Caco-2 (cell line): ENCODE measurements at regions not wholly inside any gene's neighbourhood (a gene's known extent, or its start where the extent isn't known, plus 50 kb on each side); places are given as distances from the start of the nearest gene placed in this dataset.

ENCODE experiments used
- BruUV-seq: library from RNA; stranded (reverse); fragments of 400-500 nt; replicated peaks from 2 replicates; lab custom pipeline; 2021; lab: Mats Ljungman, UMichigan
- CTCF ChIA-PET: fragments of 300-600 bp; sonication (Branson Sonifier 250); formaldehyde crosslinking; loops from one replicate; lab custom pipeline; 2022; ENCODE audit warnings: antibody characterized with exemption; lab: Charles Lee
- POLR2A ChIA-PET: fragments of 300-600 bp; sonication (Branson Sonifier 250); formaldehyde crosslinking; loops from one replicate; lab custom pipeline; 2022; ENCODE audit warnings: antibody characterized with exemption; lab: Charles Lee
- DNase-seq, 2 experiments: peaks; one replicate each; pipeline versions ENCODE4 v3.0.0 to v3.0.0-alpha.2; 2020 to 2022
- H3K27me3 ChIP-seq: replicated peaks from 2 replicates; pipeline ENCODE4 v1.6.0; 2011; ENCODE audit warnings: low read length; ENCODE audit not compliant: control insufficient read depth, insufficient read depth
- H3K36me3 ChIP-seq: 2 replicates; pipeline ENCODE4 v1.5.1; 2011; ENCODE audit warnings: low read length; ENCODE audit not compliant: control insufficient read depth, insufficient read depth
- H3K4me1 ChIP-seq: fragments of 250-450 bp; sonication (Bioruptor Pico); 2 replicates; pipeline ENCODE4 v1.5.1; 2020; ENCODE audit warnings: mild to moderate bottlenecking
- H3K4me3 ChIP-seq: 2 replicates; pipeline ENCODE4 v1.5.1; 2011; ENCODE audit warnings: low read depth, mild to moderate bottlenecking, control low read depth, low read length
- H3K9me3 ChIP-seq: fragments of 250-450 bp; sonication (Bioruptor Pico); 2 replicates; pipeline ENCODE4 v1.5.1; 2020; ENCODE audit warnings: mild to moderate bottlenecking, moderate library complexity
- H3K27ac Mint-ChIP-seq: one replicate; pipeline ENCODE4 v1.8.0; 2022; ENCODE audit warnings: mixed read lengths; ENCODE audit not compliant: unreplicated experiment
- H3K27me3 Mint-ChIP-seq: one replicate; pipeline ENCODE4 v1.8.0; 2022; ENCODE audit warnings: mixed read lengths; ENCODE audit not compliant: insufficient read depth, unreplicated experiment
- H3K36me3 Mint-ChIP-seq: one replicate; pipeline ENCODE4 v1.8.0; 2022; ENCODE audit warnings: mild to moderate bottlenecking, mixed read lengths; ENCODE audit not compliant: insufficient read depth, unreplicated experiment
- H3K4me1 Mint-ChIP-seq: one replicate; pipeline ENCODE4 v1.8.0; 2022; ENCODE audit warnings: low read depth, mixed read lengths; ENCODE audit not compliant: unreplicated experiment
- H3K4me3 Mint-ChIP-seq: one replicate; pipeline ENCODE4 v1.8.0; 2022; ENCODE audit warnings: mild to moderate bottlenecking, moderate library complexity, mixed read lengths; ENCODE audit not compliant: unreplicated experiment
- H3K9me3 Mint-ChIP-seq: one replicate; pipeline ENCODE4 v1.8.0; 2022; ENCODE audit warnings: mixed read lengths; ENCODE audit not compliant: unreplicated experiment
- CTCF ChIP-seq, 2 experiments: fragments of 200-600 bp in 1 of 2; IDR thresholded peaks; 1 replicate in 1 of 2; 2 replicates in 1 of 2; pipeline versions ENCODE4 v1.5.1 to v1.8.0; 2011 to 2022; ENCODE audit warnings: antibody characterized with exemption in 1 of 2, control low read depth in 1 of 2, inconsistent platforms in 1 of 2, low read depth in 1 of 2, low read length in 1 of 2, mild to moderate bottlenecking in 1 of 2, moderate library complexity in 1 of 2; ENCODE audit not compliant: insufficient read depth in 1 of 2, severe bottlenecking in 1 of 2, unreplicated experiment in 1 of 2
- intact Hi-C: fragments of 100-400 bp; cut with micrococcal nuclease; formaldehyde crosslinking; loops from one replicate; pipeline ENCODE4 v1.10.0; 2022; ENCODE audit not compliant: unreplicated experiment

- Mint-ChIP-seq H3K27me3 (no peaks in the 10 kb centered on the region), H3K36me3 (no peaks in the 10 kb centered on the region), H3K4me3 (no peak overlapping the region), H3K4me1 (peaks cover 16% of the 10 kb centered on the region), H3K9me3 (peaks cover 9% of the 10 kb centered on the region), H3K27ac (no peak overlapping the region)
- Histone ChIP-seq H3K4me3 (no peak overlapping the region), H3K9me3 (no peaks in the 10 kb centered on the region), H3K4me1 (peaks cover 7% of the 10 kb centered on the region; the same call in 1 of the 2 replicates), H3K36me3 (no peaks in the 10 kb centered on the region), H3K27me3 (no peaks in the 10 kb centered on the region)
- ChIA-PET CTCF (interaction anchor here (1.6 kb wide), 1 partner anchor 65 kb away, joined by 4 read pairs; no protein-coding TSS in a partner anchor), POLR2A (no interaction called here)
- BruUV-seq = no TSS peak
- DNase-seq = peak in 1 of 2 experiments; percentile 13
- TF ChIP-seq CTCF (IDR thresholded peaks at IDR 0.05; ENCODE audit: insufficient read depth in 1 of 2, low read depth in 1 of 2, low read length in 1 of 2, severe bottlenecking in 1 of 2, unreplicated experiment in 1 of 2) = no peak
- intact Hi-C loops = no loop called here
These were observed 53.5 kb upstream of the NXT1 start for GRCh38 chr20:23296841-23297701.

GRCh38 chr20:23295934-23296333 lies 54.7 kb upstream of the NXT1 start:
- Mint-ChIP-seq H3K27me3 (no peaks in the 10 kb centered on the region), H3K36me3 (no peaks in the 10 kb centered on the region), H3K4me1 (peaks cover 22% of the 10 kb centered on the region), H3K27ac (no peak overlapping the region), H3K9me3 (peaks cover 9% of the 10 kb centered on the region), H3K4me3 (no peak overlapping the region)
- Histone ChIP-seq H3K36me3 (no peaks in the 10 kb centered on the region), H3K4me1 (peaks cover 7% of the 10 kb centered on the region; the same call in 1 of the 2 replicates), H3K4me3 (no peak overlapping the region), H3K9me3 (no peaks in the 10 kb centered on the region), H3K27me3 (no peaks in the 10 kb centered on the region)
- intact Hi-C loops = no loop called here
- ChIA-PET POLR2A (no interaction called here), CTCF (interaction anchor here (1.6 kb wide), 1 partner anchor 63 kb away, joined by 4 read pairs; no protein-coding TSS in a partner anchor)
- no peak for DNase-seq
- TF ChIP-seq CTCF (IDR thresholded peaks at IDR 0.05; ENCODE audit: insufficient read depth in 1 of 2, low read depth in 1 of 2, low read length in 1 of 2, severe bottlenecking in 1 of 2, unreplicated experiment in 1 of 2) = no peak
- no TSS peak for BruUV-seq

GRCh38 chr20:23294671-23295070 lies 55.9 kb upstream of the NXT1 start:
- ChIA-PET CTCF (no interaction called here), POLR2A (no interaction called here)
- no peaks in the 10 kb centered on the region for H3K36me3 Mint-ChIP-seq
- Histone ChIP-seq H3K4me3 (no peak overlapping the region), H3K9me3 (no peaks in the 10 kb centered on the region), H3K4me1 (peaks cover 14% of the 10 kb centered on the region), H3K27me3 (no peaks in the 10 kb centered on the region), H3K36me3 (no peaks in the 10 kb centered on the region)
- DNase-seq = no peak
- no peak overlapping the region for H3K4me3 Mint-ChIP-seq
- H3K27ac Mint-ChIP-seq = peak overlapping the region; percentile 12
- peaks cover 2% of the 10 kb centered on the region for H3K9me3 Mint-ChIP-seq
- H3K27me3 Mint-ChIP-seq = no peaks in the 10 kb centered on the region
- intact Hi-C loops = no loop called here
- BruUV-seq = no TSS peak
- no peak for TF ChIP-seq CTCF (IDR thresholded peaks at IDR 0.05; ENCODE audit: insufficient read depth in 1 of 2, low read depth in 1 of 2, low read length in 1 of 2, severe bottlenecking in 1 of 2, unreplicated experiment in 1 of 2)
- H3K4me1 Mint-ChIP-seq = peaks cover 30% of the 10 kb centered on the region
